ENCODE measurements at regions not wholly inside any gene's neighbourhood (a gene's known extent, or its start where the extent isn't known, plus 50 kb on each side); places are given as distances from the start of the nearest gene placed in this dataset.
"Not testable (repeated sequence)": the region's sequence is repeated elsewhere in the genome, so short reads cannot be mapped to it uniquely, and the experiment has no call there.

DNA sequence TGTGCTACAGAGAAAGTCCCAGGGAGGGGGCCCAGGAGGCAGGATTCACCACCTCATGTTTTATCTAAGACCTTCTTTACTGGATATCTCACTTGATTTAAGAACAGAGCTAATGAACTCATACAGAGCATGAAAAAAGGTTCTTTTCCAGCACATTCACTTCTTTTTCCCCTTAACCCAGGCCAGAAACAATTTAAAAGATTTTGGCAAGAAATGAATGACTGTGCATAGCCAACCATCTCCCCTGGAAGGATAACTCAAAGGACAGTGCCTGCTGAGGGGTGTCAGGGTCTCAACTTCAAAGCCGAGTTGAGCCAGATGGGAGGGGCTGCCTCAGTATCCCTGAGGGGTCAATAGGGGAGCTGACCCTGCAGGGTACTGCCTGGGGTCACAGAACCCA lies 253.4 kb downstream of the SOD2 start:
- no peak for DNase-seq

DNA sequence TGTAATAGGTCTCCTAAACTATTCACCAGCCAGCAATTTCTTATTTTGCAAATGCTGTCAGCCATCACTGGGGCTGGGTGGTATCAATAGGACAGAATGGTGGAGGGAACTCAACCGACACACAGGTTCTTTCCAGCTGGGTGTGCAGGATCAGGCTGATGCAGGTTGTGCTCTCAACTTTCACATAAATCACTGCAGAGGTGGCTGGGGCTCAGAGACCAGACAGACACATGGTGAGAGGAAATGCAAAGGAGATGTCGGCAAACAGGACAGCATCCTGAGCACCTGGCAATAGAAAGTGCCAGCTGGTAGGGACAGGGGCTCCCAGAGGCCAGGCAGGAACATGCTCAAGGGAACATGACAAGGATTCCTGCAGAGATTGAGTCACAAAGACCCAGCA lies 254.9 kb downstream of the SOD2 start:
- no peak for DNase-seq

DNA sequence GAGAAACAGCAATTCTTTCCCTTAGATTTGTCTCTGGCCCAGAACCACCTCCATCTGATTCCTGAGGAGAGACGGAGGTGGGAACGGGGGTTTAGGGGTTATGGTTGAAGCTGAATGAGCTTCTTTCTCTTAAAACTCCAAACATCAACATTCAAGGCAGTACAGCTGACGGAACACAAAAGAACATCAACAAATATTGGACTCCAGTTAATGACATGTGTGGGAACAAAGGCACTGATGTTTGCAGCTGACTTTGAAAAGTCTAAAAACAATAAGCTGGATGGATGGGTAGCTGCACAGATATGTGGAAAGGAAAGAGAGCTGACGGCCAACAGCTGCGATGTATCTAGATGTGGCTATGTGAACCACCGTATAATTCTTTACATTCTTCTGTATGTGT lies 256.5 kb downstream of the SOD2 start:
- no peak for DNase-seq

DNA sequence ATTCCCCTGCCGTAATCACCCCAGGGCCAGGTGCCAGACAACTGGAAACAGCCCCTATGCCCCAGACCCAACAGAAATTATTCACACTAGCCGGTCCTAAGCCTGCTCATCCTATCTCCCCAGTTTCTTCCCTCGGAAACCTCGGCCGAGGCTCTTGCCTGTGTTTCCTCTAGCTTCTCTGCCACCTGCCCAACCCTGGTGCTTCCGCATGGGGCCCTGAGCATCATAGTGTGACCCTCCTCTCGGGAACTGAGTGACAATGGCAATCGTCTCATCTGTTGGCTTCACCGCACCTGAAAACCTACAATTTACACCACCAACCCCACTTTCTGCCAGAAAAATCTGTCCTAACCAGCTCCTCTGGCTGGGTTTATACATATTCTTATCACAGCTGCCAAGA lies 257.3 kb downstream of the SOD2 start:
- no peak for DNase-seq

DNA sequence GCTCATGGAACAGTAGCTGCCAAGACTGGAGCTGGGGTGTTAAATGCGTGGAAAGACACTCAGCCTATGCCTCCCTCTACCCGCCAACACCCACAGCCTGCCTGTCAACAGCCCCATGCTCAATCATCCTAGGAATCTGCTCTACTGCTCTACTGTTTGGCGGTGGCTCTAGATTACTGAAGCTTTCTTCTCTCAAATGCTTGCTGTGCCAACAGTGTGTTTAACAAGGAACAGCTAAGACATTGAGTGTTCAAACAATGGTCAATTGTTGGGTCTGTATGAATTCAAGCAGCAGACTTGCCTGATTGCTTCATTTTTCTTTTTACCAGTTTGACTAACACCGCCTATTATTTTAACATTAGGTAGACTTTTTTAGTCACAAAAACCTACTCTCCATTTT lies 258.6 kb downstream of the SOD2 start:
- DNase-seq: no peak

DNA sequence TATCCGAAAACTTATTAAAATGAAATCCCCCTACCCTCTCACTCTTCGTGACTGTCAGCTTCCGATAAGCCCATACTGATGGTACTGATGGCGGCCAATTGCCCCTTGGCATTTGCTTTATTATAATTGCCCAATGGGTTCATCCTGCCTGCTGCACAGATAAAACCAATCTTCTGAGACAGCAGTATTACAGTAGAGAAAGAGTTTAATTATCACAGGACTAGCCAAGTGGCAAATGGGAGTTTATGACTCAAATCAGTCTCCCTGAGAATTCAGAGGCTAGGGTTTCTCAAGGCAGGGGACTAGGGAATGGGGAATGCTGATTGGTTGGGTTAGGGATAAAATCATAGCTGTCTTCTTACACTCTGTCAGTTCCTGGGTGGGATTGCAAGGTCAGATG lies 259.5 kb downstream of the SOD2 start:
- DNase-seq: no peak

DNA sequence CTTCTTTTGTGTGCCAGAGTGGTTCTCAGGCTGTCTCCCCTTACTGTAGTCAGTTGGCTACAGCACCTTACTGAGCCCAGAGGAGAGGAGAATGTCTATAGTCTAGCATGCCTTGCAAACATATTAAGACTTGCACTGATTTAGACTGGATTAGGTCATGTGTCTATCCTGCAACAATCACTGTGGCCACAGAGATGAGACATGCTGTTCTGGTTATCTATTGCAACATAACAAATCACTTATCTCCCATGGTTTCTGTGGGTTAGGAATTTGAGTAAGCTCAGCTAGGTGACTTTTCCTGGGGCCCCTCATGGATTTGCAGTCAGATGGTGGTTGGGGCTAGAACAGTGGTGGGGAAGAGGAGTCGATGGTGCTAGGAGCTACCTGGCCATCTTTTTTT lies 261.3 kb downstream of the SOD2 start:
- DNase-seq: no peak

DNA sequence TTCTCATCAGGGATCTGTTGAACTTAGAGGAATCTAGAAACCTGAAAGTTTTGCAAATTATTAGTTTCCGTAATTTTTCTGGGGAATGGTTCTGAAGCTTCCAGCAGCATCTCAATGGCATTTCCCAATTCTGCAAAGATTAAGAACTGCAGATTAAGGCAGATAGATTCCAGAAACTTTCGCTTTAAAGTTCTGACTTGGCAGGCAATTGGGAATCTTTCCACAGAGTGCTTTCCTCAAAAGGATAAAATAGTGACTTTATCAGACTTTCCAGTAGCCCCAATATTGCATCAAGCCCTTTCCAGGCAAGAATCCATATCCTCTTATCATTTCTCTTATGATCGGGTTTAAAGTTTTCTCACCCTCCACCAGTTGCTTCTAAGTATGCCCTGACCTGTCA lies 261.1 kb downstream of the FNDC1 start:
- no peak for DNase-seq

DNA sequence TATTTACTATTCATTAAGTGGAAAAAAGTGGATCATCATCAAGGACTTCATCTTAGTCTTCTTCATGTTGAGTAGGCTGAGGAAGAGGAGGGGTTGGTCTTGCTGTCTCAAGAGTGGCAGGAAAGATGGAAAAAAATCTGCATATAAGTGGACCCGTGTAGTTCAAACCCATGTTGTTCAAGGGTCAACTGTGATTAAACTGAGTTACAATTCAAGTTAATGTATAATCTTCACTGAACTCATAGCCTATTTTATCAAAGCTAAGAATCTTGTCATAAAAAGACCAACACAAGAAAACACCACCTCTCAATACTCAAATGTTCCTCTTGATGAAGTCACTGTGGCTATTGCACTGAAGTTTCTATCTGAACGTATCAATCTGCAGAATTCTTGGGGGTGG lies 260.2 kb downstream of the FNDC1 start:
- DNase-seq: no peak

DNA sequence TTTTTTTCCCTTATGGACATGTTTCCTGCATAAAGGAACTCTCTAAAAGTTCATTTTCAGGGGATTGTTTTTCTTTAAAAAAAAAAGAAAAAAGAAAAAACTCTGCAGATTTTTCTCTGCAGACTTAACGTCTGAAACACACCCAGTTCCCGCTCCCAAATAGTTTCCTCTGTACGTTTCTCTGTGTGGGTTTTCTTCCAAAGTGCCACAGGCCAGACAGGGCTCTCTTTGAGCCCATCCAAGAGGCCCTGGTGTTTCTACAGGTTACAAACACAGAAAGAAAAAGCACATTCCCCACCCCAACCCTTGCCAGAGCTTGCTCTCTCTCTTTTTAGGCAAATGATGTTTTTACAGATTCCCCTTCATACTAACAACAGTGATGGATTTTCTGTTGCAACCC lies 258.6 kb downstream of the FNDC1 start:
- DNase-seq: no peak

DNA sequence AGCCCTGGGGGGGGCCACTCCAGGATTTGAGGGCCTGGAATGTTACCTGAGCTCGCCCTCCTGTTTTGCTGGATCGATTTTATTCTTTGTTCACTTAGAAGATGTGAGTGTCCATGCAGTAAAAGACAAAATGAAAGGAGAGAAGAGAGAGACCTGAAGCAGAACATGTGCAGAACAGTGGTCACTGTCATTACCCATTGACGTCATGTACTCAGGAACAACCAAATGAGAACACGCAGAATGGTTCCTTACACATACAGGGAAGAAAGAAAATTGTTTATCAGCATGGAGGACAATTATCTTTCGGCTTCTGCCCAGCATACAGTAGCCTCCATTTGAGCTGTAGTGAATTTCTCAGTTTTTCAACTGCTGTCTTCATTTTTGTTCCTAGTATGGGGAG lies 258.1 kb downstream of the FNDC1 start:
- DNase-seq: no peak

DNA sequence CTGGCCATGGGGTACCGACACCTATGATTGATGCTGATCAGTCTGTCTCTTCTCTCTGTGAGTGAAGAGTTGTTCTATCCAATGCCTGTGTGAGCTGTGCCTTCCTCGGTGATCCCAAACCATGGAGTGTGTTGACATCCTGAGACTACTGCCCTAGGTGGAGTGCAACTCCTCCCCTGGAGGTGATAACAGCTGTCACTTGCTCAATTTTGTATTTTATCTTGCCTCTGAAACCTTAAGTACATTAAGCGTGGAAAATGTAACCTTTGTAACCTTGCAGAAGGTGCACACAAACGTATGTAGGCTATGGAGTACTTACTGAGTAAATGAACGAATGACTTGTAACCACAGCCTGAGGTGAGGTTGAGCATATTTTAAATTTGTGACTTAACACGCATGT lies 256.2 kb downstream of the FNDC1 start:
- DNase-seq: no peak

DNA sequence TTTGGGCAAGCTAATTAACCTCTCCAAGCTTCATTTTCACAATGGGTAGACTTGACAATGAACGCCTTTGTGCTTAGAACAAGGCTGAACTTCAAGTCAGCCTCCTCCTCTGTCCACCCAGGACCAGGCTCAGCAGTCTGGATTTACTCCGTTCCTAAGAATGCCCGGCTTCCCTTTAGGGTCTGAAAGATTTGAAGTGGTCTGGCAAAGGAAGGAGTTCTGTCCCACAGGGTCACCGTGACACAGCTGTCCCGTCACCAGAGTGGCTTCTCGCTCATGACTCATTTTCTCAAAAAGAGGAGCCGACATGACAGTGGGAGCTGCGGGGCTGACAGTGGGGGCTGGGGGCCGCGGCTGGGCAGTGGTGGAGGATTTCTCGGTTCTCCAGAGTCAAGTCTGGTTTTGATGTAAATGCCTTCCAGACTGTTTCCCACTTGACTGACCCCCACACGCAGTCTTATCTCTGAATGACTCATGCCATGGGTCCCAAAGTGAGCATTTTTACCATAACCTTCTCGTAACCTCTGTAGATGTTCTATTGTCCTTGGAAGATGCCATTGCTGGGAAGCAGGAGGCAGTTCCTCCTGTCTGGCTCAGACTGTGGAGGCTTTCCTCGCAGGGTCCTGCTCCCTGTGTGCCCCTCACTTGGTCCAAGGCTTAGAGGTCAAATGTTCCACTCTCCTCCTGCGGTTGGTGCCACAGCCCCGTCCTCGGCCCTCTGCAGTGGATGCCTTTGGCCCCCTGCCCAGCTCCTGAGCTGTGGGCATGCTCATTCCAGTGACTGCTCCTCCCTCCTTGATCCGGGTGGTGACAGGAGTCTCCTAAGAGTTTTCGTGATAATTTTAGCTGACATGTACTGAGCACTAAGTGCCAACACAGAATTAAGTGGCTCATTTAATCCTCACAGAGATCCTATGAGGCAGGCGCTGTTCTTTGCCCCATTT lies 253.1 kb downstream of the FNDC1 start:
- DNase-seq: no peak

DNA sequence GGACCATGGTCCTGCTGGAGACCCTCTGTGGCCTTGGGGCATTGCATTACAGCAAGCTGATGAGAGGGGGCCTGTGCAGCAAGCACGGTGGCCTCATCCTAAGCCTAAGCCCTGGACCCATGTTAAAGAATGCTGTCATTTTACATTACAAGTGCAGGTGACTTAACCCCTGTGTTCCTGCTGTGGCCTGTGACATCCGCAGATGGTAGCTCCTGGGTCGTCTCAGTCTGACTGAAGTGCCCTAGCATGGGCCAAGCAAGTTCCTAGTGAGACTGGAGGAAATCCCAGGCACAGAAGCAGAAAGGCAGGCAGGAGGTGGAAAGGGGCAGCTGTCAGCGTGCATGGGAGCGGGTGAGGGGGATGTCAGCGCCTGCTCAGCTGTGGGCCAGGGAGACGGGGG lies 252.4 kb downstream of the FNDC1 start:
- DNase-seq: no peak

DNA sequence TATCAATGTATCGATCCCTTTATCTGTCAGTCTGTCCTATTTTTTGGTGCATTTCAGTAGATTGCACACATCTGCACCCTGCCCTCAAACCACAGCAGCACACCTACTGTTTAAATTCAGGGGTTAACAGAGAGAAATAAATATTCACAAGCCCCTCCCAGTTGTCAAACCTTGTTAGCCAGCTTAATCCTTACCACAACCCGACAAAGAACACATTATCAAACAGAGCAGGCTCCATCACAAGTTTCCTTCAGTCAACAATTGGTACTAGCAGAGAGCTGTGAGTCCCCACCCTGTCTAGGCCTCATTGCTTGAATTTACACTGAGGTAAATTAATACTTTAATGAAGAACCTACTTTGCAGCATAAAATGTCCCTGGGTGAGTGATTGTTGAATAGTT lies 249.8 kb downstream of the FNDC1 start:
- DNase-seq: no peak

DNA sequence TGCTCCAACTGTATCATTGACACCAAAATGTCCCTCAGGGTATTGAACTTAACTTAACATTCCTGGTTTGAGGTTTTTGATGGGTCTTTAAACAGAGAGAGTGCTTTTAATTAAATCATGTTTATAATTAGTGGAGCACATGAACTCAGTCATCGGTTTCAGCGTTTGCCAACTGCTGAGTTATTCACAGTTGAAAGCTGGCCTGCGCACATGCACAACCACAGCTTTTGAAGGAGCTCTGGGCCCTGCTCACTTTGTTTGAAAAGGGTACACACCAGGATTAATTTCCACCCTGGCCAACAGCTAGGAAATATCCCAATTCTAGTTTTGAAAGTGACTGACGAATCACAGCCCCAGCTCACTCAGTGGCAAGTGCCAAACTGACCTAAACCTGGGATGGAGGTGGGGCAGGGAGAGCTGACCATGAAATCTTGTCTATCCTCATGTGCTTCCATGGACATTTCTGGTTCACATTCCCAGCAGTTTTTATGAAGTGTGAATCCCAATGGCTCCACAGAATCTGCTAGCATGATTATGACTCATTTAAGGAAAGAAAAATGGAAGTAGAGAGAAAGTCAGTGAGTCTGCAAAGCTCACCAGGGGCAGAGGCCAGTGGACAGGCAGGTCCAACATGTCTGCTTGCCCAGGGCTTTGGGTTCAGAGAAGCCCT lies 247.8 kb downstream of the FNDC1 start:
- DNase-seq: no peak

DNA sequence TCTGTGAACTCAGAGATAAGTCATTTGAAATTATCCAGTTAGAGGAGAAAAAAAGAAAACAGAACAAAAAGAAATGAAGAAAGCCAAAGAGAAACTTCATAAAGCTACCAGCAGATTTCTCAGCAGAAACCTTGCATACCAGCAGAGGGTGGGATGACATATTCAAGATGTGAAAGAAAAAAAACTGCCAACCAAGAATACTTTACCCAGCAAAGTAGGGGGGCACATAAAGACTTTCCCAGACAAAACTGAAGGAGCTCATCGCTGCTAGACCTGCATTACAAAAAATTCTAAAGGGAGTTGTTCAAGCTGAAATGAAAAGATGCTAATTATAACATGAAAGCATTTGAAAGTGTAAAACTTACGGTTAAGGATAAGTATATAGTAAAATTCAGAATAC lies 246.3 kb downstream of the FNDC1 start:
- DNase-seq: no peak

DNA sequence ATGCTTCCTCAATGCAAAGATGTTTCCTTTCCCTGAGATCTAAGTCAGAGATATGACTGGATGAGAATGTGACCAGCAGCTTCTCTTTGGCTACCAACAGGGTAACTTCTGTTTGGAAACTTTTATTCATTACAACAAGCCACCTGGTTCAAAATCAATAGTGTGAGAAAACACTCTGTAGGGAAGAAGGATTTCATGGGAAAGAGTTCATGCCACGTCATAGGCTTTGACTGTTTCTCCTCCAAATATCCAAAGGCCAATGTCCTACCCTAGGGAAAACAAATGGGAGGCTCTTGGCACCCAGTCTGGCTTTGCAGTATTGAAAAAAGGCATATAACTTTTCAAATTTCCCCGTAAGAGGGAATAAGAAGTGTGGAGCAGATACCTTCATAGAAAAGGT lies 245.5 kb downstream of the FNDC1 start:
- DNase-seq: no peak

DNA sequence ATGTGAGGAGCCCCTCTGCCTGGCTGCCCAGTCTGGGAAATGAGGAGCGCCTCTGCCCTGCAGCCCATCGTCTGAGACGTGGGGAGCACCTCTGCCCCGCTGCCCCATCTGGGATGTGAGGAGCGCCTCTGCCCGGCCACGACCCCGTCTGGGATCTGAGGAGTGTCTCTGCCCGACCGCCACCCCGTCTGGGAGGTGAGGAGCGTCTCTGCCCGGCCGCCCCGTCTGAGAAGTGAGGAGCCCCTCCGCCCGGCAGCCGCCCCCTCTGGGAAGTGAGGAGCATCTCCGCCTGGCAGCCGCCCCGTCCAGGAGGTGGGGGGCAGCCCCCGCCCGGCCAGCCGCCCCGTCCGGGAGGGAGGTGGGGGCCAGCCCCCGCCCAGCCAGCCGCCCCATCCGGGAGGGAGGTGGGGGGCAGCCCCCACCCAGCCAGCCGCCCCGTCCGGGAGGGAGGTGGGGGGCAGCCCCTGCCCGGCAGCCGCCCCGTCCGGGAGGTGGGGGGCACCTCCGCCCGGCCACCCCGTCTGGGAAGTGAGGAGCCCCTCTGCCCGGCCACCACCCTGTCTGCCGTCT lies 238.1 kb downstream of the FNDC1 start:
- DNase-seq: not testable (repeated sequence)

DNA sequence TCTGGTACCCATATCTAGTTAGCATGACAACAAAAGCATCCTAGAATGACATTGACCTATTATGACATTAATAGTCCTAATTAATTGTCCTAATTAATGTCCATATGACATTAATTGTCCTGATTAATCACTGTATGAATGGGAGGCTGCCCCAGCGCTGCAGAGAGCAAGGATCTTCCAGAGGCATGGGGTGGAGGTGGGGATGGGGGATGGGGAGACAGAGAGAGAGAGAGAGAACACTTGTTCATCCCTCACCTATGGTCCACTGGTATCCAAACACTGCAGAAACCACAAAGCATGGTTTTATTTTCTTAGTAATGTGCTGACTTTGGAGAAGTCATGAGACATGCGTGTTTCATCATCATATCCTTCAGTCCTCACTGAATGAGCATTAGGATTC lies 235.1 kb downstream of the FNDC1 start:
- DNase-seq: no peak

DNA sequence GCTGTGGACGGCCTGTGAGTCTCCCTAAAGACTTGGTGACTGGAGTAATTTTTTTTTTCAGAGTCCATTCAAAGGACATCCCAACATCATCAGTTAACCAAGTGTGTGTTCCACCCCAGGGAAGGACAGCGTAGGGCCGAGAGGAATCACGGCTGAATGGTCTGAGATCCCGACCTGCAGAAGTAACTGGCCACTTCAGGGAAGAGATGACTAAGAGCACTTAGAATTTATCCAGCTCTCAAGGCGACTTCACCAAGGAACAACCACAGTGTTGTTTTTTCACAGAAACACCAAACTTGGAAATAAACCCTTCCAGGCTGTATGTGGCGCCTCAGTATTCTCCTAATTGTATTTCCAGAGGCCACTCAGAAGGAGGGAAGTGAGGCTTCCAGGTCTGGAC lies 231.6 kb downstream of the FNDC1 start:
- no peak for DNase-seq

DNA sequence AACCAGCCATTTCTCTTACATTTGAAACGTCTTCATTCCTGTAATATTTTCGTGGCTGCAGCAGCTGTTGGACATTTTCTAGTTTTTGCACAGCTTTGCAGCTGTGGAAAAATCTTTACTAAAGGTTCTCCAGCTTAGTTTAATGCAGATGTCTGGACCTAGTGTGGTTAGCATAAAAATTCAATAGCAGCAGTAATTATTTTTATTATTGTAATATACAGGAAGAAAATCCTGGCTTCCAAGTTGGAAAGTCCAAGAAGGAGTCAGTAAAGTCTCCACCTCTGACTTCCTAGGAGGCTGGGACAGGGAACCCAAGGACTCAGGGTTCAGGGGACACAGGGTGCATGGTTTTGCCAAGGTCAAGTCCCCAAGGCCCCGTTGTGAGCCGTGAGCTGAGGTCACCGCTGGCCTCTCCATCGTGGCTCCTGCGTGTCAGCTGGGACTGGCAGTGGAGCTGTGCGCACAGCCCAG lies 230.6 kb downstream of the FNDC1 start:
- DNase-seq: no peak

DNA sequence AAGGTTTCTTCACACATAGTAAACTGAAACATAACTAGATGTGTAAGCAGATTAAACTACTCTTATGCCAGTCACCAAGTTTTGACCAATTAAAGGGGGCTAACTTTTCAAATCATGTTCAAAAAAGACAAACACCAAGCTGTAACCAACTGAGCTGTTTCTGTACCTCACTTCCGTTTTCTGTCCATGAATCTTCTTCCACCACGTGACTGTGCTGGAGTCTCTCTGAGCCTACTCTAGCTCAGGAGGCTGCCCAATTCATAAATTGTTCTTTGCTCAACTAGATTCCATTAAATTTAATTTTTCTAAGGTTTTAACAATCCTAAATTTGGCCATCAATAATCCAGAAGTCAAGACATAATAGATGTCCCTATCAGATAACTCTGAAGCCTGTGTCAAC lies 229.4 kb downstream of the FNDC1 start:
- no peak for DNase-seq

DNA sequence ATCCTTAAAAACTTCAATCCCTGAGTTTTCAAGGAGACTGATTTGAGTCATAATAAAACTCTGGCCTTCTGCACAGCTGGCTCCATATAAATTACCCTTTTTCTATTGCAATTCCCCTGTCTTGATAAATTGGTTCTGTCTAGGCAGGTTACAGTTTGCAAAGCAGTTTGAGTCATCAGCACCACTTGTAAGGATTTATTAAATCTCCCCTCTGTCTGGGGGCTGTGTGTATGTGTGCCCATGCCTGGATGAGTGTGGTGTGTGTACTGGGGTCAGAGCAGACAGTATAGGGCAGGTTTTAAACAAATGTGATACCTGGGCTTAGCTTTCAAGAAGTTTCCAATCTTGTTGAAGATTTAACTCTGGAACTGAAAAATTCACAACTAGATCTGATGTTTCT lies 228.6 kb downstream of the FNDC1 start:
- DNase-seq: no peak
